ENCODE measurements at regions not wholly inside any gene's neighbourhood (a gene's known extent, or its start where the extent isn't known, plus 50 kb on each side); places are given as distances from the start of the nearest gene placed in this dataset.
"Not testable (repeated sequence)": the region's sequence is repeated elsewhere in the genome, so short reads cannot be mapped to it uniquely, and the experiment has no call there.

DNA sequence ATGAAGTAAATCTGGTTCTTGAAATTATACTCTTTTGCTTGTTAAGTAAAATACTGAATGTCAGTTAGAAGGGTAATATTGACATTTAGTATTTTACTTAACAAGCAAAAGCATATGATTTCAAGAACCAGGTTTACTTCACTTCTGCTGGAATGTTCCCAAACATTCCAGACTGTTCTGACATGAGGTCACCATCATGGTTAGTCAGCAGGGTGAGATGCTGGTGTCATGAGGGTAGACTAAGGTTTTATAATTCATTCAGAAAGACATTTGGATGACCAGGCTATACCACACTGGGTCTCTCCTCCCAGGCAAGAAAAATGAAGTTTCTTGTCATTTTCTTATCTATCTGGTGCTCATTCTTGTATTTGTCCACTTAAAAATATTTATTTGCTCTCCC lies 414.4 kb upstream of the MMS22L start:
- DNase-seq: no peak

DNA sequence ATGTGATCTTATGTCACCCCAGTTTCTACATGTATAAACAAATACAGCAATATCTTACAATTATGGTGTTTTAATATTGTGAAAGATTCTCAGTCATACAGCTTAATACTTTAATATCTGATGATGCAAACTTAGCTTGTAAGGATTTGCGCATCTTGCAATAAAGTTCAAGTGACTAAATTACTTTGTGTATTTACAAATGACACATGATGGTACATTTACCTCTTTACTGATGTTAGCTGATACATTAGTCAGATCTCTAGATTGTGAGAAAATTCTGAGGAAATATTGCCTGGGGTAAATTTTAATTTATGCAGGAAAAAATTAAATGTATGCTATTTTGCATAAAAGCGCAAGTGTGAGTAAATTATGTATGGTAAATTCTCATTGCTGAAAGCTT lies 418.8 kb upstream of the MMS22L start:
- DNase-seq: no peak

DNA sequence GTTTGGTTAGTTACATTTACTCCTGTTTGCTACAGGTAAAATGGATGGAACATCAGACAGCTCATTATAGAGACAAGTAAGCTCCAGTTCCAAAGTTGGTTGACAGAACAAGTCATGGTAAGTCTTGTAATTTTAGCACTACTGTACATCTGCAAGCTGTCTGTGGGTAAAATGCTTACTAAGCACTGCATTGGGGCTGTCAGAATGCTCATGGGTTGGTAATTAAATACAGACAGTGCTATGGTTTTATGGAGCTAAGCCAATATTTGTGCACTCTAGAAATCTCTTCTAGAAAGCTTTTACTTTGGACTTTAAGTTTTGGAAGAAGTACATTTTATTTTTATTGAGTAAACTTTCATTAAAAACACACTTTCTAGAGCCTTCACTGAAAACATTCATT lies 419.2 kb upstream of the MMS22L start:
- DNase-seq: no peak

DNA sequence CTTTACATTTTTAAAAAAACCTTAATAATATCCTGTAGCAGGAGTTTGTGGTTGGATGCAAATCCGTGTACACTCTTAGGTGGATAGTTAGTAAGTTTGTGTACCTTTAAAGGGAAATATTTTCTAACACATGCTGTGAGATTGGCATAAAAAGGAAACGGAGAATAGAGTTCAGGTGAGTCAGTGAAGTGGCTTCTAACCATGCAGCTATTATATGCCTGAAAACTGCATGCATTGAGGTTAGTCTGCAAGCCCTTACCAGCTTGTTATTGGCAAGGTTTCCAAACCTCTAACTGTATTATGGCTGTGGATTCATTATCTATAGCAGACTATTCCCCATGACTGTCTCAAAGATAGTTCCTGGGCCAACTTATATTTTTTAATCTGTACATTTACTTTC lies 420.6 kb upstream of the MMS22L start:
- DNase-seq: no peak

DNA sequence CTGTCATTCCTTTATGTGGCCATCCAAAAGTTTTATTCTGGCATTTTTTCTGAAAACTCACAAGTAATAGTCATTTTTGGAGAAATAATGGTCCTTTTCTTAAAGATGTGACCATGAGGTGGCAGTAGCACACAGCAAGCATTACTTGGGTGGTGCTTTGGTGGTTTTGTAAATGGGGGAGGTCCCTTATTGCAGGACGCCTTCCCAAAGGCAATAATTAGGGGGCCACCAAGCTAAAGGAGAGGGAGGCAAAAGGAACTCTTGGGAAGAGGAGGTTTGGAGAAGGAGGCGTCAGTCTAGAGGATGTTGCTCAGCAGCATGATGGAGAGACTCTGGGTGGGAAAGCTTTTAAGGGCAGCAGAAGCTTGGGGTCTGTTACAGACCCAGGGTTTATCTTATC lies 422.6 kb upstream of the MMS22L start:
- DNase-seq: no peak

DNA sequence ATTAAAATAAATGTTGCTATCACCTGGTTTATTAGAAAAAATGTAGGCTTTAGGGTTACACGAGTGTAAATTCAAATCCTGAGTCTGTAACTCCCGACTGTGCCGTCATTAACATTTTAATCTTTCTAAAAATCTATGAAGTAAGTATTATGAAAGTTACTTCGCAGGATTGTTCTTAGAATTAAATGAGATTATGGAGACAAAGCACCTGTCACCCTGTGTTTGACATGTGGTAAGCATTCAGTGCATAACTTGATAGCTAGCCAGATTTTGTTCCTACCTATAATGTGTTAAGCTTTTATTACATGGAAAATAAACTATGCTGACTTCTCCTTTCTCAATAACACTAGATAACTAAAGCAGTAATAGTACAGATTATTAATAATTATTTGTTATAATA lies 429.7 kb upstream of the MMS22L start:
- DNase-seq: no peak

DNA sequence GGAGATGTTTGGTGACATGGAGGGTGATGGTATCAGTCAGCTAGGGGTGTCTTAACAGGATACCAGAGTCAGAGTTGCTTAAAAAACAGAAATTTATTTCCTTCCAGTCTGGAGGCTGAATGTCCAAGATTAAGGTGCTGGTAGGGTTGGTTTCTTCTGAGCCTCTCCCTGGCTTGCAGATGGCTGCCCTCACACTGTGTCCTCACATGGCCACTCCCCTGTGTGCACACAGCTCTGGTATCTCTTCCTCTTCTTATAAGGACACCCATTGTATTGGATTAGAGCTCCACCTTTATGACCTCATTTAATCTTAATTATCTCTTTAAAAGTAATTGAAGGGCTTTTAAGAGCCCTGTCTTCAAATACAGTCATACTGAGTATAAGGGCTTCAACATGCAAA lies 431.8 kb upstream of the MMS22L start:
- no peak for DNase-seq

DNA sequence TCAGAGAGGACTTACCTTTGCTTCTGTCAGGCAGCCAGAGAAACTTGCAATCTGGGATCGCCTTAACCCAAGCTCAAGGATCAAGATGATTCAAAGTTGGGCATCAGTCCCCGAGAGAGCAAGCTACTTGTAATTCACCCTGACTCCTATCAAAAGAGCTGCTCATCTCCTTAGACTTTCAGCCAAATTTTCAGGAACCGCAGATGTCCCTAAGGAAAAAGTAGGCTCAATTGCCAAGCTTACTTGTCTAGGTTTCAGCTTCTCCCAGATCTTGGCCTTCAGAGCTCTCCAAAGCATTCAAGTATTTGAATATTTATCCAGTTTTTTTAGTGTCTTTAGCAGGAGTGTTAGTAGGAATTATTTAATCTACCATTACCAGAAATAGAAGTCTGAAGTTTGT lies 434.1 kb upstream of the MMS22L start:
- no peak for DNase-seq

DNA sequence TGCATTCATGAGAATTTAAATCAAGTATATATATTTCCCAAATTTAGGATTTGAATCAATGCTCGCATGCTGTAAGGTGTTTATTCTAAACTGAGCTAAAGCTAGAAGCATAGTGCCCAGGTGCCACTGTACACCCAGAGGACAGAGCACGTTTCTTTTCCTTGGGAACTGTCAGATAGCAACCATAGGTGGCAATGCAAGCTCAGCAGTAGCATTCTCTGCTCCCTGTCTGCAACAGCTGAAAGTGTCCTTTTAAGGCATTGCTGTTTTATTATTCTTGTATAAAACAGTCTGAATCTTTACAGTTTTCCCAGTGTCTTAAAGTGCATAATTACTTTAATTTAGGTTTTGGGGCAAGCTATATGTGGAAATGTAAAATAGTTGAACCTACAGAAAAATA lies 443.4 kb upstream of the MMS22L start:
- no peak for DNase-seq

DNA sequence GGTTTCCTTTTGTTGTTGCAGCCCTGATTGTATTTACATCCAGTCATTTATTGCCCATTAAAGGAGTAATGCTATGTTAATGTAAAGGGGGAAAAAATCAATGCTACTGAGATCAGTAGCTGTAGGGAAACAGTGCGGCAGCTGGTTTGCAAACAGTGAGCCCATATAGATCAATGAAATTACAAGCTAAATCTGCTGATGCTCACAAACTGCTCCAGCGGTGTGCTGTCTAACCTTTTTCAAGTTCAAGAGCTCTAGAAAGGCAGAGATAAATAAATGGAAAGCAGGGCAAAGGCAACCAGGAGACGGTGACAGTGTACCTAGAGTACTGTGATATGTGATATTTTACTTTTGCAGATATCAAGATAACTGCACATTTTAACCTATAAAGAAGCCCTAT lies 449.0 kb upstream of the MMS22L start:
- DNase-seq: no peak

DNA sequence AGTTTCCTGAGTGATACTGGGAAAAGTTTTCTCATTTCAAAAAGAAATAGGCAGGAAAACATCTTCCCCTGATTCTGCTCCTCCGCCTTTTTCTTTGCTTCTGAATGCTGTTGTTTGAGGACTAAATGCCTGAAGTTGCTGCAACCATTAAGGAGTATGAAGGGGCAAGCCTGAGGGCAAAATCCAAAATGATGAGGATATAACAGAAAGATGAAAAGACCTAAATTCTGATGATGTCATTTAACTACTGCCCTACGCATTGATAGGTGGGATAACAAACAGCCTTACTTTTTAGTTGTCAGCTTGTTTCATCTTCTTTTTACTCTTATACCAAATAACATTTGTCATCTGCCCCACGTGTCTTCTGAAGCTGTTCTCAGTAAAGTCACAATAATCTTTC lies 474.6 kb upstream of the MMS22L start:
- DNase-seq: no peak

DNA sequence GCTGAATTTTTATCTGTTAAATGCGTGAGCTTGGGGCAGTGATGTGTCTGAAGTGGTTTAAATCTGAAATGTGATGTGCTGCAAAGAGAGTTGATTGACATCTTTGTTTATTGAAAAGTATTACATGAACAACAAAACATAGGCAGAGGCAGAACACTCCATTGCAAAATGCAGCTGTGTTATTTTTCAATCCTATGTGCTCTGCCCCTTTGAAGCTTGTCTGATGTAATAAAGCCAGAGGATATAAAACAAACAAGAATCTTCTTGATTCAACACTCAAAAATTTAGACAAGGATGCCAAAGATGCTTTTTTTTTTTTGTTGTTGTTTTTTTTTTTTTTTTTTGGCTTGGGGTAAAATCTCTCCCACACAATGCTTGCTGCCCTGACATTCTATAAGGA lies 482.4 kb upstream of the MMS22L start:
- DNase-seq: no peak

DNA sequence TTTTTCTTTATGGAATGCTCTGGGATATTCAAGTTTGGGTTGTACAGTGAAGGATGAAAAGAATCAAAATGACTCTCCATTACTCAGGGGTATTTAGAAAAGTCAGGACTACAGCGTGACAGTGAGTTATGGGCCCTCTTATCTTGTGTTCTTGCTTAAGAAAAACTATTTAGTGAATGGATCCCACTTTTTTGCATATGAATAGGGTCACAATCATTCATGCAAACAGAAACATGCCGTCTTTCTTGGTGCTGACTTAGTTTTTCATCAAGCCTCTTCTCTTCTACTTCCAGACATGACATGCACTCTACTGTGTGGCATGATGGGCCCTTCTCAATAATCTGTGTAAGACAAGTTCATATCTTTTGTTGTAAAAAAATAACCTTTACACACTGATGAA lies 488.4 kb upstream of the MMS22L start:
- no peak for DNase-seq

DNA sequence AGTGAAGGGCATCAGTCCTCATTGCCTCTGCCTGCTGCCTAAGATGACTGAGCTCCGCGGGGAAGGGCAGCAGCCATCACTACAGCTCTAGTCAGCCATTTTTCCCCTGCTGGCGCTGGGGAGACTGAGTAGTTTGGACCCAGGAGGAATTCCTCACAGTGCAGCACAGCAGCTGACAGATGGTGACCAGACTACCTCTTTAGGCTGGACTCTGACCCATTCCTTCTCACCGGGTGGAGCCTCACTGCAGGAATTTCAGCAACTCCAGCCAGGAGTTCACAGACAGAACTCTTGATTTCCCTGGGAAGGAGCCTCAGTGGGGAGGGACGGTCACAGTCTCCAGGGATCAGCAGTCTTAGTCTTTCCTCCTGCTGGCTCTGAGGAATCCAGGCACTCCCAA lies 492.0 kb upstream of the MMS22L start:
- no peak for DNase-seq

DNA sequence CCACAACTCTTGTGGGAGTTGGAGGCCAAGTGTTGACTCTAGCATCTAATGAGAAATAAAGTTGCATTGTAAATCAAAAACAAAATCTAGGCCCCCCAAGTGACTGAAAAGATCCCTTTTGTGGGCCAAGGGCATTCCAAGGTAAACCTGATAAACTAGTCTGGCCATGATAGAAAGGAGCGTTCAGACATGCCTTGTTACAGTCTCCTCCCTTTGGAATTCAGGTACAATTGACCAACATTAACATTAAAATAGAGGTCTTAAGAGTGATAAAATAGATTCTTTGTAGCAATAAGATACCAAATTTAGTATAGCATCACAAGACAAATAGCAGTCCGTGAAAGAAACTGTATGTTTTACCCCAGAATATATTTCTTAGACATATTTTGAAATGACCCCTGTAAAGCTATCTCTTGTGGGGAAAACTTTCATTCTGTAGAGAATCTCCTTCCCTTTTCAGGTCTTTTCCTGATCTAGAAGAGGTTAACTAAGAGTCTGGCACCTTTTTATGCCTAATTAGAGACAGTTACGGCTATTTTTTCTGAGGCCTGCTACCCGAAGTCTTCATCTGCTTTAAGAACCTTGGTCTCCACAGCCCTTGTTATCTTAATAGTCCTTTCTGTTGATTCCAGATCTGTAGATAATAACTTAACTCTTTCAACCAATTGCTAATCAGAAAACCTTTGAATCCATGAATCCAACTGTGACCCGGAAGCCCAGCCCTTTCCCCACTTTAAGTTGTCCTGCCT lies 495.4 kb upstream of the MMS22L start:
- DNase-seq: no peak

DNA sequence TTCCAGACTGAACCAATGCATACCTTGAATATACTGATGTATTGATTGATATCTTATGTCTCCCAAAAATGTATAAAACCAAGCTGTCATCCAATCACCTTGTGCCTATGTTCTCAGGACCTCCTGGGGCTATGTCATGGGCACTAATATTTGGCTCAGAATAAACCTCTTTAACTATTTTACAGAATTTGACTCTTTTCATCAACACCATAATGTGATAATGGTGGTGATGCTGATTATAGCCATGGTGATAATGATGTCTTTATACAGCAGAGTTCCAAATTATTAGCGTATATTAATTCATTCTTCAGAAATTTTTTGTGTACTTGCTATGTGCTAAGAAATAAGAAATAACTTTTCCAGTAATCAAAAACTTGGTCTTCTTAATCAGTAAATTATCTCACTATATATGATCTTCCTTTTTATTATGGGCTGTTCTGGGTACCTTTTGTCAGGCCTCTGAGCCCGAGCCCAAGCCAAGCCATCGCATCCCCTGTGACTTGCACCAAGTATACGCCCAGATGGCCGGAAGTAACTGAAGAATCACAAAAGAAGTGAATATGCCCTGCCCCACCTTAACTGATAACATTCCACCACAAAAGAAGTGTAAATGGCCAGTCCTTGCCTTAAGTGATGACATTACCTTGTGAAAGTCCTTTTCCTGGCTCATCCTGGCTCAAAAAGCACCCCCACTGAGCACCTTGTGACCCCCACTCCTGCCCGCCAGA lies 496.2 kb upstream of the MMS22L start:
- not testable (repeated sequence) for DNase-seq

DNA sequence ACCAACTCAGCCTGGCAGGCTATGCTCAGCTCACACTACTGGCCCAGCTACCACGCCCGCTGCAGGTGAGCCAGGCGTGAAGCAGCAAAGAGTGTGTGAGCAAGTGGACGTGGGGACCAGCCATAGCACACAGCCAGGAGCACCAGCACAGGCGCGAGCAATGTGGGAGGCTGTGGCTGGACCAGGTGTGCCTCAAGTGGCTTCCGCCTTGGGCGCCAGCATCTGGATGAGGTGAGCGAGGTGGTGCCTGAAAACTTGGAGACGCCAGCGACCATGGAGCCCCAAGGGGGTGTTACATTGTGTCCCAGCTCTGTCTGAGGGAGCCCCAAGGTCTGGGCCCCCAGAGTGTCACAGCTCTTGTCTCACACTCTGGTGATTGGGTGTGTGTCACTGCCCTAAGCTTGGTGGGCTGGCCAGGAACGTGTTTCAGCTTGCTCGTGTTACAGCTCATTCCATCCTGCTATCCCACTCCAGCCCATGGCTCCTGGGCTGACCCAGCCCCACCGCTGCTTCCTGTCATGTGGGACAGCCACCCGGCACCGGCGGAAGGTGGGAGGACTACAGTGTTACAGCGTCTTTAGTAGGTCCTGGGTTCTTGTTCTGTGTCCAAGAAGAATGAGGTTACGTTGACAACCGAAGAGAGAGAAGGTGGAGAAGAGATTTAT lies 508.0 kb upstream of the MMS22L start:
- no peak for DNase-seq

DNA sequence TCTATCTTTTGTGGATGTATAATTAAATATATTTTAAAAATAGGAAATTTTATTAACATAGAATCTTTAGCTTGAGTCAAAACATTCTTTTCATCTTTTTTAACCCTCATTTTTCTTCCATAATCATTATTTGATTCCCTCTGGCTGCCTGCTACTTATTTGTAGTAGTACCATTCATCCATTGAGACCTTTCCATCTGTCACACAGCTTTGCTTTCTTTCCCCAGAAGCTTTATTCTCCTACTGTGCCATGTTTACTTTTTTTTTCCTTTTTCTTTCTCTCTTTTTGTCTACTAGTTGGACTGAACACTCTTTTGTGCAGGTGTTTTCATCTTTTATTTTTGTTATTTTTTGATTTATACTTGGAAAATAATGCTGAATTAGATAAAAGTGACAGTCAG lies 522.6 kb upstream of the MMS22L start:
- no peak for DNase-seq

DNA sequence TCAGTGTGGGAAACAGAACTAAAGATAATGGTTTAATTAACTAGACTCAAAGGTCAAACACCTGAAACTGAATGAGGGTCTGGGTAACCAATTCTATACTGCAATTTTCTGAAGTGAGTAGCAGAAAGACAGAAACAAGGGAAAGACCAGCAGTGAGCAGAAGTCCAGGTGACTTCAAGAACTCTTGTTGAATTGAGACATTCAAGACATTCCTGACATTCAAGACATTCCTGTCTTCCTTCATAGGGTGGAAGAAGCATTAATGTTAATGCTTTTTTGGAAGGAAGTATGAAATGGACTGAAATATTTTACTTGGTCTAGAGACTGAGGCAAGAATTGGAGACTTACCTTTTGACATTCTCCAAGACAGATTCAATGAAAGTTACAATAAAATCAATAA lies 529.9 kb upstream of the MMS22L start:
- DNase-seq: no peak

DNA sequence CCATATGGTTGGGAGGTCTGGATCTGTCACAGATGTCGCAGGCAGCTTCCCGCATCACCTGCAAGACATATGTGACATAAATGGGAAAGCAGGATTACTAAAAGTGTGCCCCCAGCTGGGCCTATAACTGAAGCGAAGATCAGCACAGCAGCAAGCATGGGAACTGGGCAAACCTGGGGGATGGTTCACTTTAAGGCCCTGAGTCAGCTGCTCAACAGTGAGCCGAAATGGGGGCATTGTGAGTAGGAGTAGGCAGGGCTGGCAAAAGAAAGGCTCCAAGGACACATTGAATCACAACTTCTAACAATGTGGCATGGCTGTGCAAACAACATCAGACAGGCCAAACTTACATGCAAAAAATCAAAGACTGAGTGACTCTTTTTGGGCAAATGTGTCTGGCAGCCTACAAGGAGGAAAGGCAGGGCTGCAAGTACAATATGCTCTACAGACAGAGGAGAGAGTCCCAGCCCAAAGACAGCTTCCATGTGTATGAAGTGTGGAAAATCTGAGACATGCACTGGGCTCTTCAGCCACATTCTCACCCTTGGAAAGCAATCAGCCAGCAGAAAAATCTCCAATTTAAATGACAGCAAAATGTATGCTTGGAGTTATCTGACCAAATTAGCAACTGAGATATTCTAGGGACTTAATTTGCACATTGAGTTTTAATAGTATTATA lies 531.0 kb upstream of the MMS22L start:
- no peak for DNase-seq

DNA sequence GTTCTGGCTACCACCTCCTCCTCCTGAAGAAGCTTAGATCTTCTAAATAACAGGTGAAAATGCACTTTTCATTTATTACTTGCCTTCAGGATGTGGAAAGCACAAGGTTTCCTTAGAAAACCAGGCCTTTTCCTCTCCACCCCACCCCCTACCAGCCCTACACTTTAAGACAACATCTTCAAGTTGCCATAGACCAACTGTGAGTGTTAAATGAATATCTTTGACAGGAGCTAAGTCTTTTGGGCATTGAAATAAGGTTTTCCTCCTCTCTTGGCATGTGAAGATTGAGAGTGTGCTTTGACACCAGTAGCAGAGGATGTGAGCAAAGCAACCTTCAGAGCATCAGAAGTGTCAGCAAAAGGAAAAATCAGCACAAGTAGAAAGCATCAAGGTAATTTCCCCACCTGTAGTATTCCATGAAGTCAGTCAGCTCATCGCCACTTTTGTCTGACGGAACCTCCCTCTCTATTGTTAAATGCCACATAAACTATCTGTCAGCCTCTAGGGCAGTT lies 532.3 kb upstream of the MMS22L start:
- DNase-seq: no peak

DNA sequence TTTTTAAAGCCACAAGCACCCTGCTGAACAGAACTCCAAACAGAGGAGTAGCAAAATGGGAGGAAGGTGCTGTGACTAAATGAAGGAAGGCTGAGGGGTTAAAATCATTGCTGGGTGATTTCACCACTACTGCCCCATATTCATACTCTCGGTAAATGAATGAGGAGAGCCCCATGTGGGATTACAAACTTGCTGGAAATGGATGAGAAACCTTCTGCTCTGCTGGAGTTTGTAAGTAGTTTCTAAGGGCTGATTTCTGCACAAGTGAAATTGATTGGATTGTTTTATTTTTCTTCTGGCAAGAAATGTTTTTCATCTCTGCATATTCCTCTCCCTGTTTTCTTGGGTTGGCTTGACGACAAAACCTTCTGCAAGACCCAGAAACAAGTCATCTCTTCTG lies 533.5 kb upstream of the MMS22L start:
- DNase-seq: no peak

DNA sequence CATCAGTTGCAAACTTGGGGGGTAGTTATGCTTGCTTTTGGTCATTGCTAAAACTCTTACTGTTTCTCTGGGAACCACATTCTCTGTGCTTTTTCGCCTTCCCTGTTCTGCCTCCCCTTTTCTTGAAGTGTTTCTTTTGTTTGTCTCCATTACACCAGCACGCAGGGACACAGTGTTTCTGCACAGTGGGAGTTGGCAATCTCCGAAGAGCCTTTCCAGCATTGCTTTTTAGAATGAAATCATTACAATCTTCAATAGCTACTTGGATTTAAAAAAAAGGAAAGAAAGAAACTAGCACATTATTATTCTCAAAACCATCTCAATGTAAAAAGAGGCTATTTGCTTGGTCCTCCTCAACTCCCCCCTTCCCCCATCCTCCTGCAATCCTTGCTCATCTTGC lies 536.7 kb upstream of the MMS22L start:
- DNase-seq: no peak

DNA sequence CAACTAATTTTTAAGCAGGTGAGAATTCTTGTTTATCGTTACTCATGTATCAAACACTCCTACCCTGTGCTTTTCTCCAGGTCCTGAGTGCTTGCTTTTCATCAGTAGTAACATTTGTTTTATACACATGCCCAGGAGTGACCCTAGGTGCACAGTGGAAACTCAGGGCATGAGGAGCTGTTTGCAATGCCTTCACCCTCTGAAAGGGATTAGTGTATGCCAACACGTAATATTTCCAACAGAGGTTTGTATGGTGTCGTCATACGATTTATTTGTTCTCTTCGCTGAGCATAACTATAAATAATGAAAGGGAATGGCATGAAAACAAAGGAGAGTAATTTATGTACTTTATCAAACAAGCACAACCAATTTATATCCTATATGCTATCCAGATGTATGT lies 537.4 kb upstream of the MMS22L start:
- no peak for DNase-seq

Data from cerebellar nuclear complex (tissue), 1 donor.